Activated CD4-positive, alpha-beta T cell treated with anti-CD3 and anti-CD28 coated beads, Interleukin-10, Interleukin-2, amounts not matched to agents 100 ng/mL and 50 ng/mL, durations not matched to agents 16 hours and 8 hours (primary cell): ENCODE measurements at regions not wholly inside any gene's neighbourhood (a gene's known extent, or its start where the extent isn't known, plus 50 kb on each side); places are given as distances from the start of the nearest gene placed in this dataset.
"Not testable (repeated sequence)": the region's sequence is repeated elsewhere in the genome, so short reads cannot be mapped to it uniquely, and the experiment has no call there.

Experiments
- DNase-seq: peaks from one replicate; pipeline ENCODE4 v3.0.0-alpha.2; 2020

DNA sequence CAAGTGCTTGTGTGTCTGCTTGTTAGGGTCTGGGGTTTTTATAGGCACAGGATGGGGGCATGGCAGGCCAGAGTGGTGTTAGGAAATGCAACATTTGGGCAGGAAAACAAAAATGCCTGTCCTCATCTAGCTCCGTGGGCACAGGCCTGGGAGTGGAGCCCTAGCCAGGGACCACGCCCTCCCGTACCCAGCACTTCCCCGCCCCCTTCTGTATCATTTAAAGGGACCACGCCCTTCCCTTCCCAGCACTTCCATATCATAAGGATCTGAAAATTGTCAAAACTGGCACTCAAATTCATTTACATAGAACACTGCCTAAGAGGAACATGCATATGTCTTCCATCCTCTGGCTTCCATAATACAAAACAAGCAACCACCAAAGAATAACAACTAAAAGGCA is 185.8 kb downstream of the B3GLCT start:
- DNase-seq: no peak

DNA sequence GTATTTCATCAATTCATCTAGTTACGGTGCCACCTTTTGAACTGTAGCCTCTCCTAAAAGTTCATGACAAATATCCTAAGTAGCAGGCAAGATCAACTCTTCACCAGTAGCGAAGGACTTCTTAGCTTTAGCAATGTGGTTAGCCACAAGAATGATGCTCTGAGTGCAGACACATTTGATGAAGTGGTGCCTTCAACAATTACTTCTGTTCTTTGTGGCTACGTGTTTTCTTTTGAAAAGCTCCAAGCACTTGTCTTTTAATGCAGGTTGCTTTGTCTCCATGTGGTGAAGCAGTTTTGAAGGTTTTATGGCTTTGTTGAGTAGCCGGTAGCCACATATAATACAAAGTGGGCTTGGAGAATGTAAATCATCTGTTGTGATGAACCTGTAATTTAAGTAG is 194.7 kb downstream of the B3GLCT start:
- peak; percentile 26 for DNase-seq

DNA sequence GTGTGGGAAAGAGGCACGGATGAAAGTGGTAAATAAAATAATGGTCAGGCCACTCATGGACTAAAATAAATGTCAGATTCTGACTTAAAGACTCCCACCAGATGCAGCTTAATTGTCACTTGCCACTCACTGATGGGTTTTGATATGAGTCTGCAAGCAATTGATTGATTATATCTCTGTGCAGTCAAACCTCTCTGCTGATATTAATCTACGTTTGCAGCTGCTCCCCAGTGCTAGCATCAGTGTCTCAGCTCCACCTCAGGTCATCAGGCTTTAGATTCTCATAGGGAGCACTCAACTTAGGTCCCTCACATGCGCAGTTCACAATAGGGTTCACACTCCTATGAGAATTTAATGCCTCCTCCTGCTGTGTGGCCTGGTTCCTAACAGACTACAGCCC is 195.3 kb downstream of the B3GLCT start:
- DNase-seq: peak; percentile 3

DNA sequence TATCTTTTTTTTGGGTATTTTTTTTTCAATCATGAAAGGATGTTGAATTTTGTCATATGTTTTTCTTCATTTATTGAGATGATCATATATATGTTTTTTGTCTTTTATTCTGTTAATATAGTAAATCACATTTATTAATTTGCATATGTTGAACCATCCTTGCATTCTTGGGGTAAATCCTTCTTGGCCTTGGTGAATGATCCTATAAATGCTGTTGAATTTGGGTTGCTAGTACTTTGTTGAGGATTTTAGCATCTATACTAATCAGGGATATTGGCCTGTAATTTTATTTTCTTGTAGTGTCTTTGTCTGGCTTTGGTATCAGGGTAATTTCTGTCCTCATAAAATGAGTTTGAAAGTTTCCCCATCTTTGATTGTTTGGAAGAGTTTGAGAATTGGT is 199.9 kb downstream of the B3GLCT start:
- no peak for DNase-seq

DNA sequence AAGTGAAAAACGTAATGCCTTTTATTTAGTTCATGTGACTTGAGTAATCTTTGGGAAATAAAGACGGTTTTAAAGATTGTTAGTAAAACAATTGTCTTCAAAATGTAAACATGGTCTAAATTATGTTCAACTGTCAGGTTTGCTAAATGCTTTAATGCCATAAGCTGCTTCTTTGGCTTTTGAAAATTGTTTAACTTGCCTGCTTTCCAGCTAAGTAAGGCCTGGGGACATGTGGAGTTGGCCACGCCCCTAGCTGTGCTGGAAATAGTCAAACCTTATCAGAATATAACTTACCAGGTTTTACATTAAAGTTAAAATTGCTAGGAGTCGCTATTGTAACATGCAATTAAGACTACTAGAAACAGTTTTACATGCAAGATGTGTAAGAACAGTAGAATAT is 203.9 kb downstream of the B3GLCT start:
- not testable (repeated sequence) for DNase-seq

DNA sequence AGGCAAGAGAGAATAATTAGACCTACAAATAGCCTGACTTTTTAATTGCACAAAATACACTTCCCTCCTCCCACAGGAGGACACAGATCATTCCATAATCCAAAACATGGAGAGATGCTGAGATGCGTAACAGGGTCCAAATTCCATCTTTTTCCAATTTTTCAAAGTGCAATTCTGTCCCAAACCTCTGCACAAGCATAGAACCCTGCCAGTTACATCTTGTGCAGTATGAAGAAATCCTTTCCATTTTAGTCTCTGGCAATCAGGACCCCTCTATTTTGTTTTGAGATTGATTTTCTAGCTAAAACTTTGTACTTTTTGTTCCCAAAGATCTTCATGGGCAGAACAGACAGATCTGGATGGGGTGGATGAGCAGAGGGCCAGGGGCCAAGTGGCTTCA is 209.2 kb downstream of the B3GLCT start:
- DNase-seq: no peak

DNA sequence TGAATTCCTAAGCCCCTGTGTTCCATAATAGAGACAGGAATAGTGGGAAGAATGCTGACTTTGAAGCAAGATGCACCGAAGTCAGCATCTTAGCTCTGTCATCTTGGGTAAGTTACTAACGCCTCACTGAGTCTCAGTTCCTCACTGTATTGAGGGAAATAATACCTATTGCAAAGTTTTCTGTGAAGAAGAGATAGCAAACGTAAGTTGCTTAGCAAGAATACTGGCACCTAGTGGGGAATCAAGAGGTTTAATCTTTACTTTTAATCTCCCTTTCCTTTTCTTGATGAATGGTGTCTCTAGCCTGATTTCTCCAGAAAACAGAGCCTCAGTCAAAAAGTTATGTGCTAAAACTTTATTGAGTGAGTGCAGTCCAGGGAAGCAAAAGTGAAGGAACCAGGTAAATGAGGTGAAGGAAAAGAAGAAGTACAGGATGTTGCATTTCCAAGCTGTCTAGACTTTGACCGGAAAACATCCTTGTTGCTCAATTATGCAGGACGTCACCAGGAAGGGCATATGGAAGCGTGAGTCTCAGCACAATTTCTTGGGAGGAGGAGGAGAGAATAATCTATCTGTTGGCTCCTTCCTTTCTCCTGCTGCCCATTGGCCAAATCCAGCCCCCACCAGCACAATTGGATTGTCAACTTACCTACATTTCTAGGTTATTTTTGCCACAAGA is 210.0 kb downstream of the B3GLCT start:
- DNase-seq: no peak

DNA sequence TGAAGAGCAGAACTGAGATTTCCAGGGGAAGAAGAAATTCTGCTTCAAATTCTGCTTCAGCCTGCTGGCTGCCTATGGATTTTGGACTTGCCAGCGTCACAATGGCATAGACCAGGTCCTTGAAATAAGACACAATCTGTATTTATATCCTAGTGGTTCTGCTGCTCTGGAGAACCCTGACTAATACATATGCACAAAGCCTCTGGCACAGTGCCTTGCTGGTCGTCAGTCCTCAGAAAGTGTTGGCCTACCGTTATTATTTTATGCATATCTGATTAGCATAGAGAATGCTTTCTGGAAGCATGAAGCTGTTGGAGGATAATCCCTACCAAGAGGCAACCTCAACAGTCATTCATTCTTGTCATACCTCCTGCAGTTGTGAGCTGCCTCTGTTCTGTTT is 213.7 kb downstream of the B3GLCT start:
- DNase-seq: no peak

DNA sequence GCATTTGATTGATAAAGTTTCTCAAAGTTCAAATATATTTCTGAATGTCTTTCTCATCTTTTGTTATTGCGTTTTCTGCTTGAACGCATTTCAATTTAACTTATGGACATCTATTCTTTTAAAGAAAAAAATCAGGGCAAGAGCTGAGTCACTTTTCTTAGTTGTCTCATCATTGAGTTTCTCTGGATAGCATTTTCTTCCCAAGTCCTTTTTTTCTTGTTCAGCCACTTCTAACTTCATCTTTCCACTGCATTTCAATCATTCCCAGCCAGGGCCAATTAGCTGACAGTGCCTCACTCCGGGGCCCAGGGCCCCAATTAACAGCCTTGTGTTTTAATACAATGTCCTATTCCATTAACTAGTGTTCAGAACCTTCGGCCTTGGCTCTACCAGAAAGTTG is 216.3 kb downstream of the B3GLCT start:
- no peak for DNase-seq

DNA sequence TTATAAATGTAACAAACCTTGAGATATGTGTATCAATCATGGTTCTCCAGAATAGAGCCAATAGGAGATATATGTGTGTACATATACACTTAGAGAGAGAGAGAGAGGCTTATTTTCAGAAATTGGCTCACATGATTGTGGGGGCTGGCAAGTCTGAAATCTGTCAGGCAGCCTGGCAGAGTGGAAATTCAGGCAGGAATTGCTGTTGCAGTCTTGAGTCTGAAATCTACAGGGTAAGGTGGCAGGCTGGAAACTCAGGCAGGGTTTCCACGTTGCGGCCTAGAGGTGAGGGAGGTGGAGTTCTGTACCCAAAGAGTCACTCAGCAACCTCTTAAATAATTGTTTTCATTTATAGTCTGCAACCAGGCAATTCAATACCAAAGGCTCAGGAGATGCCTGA is 218.4 kb downstream of the B3GLCT start:
- no peak for DNase-seq

DNA sequence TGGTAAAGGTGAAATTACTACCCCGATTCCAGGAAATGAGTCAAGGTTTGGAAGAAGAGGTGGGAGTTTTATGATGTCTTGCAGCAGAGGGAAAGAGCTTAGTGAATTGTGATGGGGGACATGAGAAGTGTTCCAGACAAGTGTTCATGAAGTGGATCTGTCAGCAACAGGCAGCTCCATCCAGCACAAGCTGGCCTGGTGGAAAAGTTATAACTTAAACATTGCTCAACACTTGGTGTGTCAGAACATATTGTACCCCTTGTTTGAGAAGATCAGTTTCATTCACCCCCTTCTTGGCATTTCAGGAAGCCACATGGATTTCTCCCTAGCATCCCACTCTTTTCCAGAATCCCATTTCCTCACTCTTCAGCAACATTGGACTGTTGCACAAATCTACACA is 222.0 kb downstream of the B3GLCT start:
- no peak for DNase-seq

DNA sequence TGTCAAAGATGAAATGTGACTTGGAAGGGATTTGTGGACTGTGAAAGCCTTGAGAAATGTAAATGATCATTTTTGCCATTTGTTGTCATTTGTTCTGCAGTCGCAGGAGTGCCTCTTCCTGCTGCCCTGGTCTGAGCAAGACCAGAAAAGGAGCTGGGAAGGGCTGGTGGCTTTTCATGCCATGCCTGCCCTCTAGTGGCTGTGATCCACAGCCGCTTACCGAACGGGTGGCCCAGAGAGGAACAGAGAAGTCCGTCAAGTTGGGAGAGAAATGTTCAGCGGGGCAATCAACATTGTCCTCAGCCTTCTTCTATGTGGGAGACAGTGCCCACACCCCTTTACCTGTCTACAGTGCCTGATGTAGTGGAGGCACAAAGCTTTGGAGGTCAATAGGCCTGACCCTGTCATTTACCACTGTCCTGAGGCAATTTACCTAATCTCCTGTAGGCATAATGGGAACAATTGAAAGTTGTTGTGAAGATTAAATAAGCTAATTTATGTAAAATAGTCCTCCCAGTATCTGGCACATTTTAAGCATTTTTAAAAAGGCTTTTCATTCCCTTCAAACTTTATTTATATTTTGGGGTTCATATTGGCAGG is 224.5 kb downstream of the B3GLCT start:
- DNase-seq: peak; percentile 79

DNA sequence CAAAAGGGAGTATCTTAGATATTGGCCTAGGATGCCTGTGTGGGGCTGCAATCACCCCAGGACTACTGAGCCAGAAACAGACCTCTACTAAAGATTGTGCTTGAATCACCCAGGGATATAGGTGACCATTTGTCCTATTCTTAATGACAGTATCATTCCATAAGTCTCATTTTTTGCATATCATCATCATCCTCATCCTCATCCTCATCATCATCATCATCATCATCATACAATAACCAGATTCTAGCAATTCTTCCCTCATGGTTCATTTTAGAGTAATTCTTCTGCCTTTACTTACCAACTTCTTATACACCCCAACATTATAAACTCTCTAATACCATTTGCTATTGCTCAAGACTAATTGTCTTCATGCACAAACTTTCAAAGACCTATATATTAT is 226.6 kb downstream of the B3GLCT start:
- DNase-seq: no peak

DNA sequence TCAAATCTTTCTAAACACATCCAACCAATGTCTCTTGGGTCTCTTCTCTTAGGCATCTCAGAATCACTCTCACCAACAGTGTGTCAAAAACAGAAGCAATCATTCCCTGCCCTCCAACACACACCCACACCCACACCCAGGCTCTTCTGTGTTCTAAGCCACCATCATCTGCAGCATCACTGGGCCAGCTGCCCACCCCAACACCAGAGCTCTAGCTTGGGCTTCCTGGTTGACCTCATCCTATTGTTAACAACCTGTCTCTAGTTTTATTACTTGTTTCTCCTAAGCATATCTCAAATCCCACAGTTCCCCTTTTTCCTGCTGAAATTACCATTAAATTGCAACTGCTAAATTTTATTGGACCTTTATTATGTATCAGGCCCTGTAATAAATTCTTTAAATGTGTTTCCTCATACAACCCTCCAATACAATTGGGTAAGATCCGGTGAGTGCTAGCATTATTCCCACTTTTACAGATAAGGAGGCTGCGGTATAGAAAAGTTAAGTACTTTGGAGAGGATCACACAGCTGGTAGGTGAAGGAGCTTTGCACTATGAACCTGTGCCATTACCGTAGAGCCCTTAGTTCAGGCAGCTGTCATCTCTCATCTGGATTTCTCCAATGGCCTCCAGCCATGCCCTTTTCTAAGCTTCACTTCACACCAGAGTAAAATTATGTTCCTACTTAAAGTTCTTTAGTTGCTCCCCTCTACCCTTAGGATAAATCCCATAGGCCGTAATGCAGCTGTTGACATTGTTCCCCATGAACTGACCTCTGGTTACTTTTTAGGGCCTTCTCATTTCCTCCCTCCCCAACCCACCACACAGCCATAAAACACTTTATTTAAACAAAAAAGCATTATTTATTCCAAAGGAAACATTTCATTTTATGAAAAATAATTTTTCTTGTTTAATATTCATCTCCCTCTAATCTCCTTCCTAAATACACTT is 227.7 kb downstream of the B3GLCT start:
- no peak for DNase-seq

DNA sequence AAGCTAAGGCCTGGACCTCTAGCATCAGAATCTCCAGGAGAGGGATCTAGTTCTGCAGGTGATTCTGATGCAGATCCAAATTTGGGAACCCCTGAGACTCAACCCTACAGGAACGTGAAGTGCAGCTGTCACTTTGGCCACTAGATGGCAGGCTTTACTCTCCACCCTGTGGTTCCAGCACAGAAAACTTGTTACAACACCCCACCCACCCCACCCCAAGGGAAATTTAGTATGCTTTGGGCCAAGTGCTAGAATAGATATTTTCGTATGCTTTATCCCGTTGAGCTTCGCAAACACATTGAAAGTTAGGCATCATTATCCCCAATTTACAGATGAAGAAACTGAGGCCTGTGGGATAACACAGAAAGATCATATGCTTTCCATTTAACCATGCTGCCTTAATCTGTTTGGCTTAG is 232.0 kb downstream of the B3GLCT start:
- DNase-seq: peak; percentile 58

DNA sequence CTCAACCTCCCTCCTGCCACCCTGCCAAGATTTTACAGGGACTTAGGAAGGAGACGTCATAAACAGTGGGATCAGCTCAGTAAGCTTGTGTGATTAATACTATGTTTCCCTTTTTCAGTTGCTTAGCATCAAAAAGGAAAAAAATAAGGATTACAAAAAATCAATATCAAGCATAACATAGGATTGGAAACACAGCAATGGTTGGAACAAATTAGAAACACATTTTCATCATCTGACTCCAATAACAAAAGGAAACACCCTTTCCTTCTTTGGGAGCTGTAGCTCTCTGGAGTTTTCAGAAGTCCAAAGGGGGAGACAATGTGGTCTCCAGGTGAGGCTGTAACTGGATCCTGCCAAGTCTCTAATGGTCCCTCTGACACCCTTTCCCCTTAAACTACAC is 233.4 kb downstream of the B3GLCT start:
- DNase-seq: no peak

DNA sequence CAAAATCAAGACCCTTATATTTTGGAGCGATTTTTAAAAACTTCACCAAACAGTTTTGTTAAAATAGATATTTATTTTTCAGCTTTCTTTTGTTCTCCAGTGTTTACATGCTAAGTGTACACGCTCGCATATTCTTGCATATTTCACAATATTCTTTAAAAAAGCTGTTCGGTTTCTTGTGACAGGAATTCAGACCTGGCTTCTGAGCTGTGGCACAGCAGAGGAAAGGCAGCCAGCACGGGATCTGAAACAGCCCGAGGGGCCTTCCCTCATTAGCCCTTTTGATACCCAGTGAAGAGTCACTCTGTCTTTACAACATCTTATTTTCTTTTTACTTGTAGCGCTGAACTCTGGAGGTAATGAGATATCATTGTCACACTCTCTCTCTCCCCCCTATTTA is 234.0 kb downstream of the B3GLCT start:
- no peak for DNase-seq

DNA sequence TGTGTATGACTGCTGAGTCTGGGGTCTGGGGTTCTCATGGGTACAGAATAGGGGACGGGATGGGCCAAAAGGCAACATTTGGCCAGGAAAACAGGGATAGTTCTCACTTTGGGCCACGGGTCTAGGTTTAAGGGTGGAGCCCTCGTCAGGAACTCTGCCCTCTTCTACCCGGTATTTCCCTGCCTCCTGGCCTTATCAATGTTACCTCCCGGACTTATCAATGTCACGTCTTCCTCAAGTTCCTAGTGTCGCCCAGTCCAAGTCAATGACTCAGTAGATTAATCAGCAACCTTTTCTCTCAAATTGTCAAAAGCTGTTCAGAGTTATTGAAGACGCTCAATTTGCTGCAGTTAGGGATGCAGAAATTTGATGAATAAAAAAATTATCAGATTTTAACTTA is 234.8 kb downstream of the B3GLCT start:
- DNase-seq: no peak

DNA sequence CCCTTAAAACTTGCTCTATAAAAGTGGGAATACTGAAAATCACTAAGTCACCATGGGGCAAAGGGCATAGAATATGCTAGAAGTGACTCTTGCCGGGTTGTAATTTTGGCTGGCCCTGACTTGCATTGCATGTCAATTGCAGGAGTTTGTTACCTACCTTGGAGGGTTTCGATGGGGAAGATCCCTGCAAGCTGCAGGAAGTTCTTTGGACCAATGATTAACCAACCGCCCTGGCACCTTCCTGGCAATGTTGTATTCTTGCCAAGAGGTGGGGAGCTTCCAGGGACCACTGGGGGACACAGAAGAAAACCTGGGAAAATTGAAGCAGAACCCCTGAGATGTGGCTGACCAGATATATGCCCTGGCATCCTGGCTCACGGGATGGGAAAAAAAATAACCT is 235.8 kb downstream of the B3GLCT start:
- no peak for DNase-seq

DNA sequence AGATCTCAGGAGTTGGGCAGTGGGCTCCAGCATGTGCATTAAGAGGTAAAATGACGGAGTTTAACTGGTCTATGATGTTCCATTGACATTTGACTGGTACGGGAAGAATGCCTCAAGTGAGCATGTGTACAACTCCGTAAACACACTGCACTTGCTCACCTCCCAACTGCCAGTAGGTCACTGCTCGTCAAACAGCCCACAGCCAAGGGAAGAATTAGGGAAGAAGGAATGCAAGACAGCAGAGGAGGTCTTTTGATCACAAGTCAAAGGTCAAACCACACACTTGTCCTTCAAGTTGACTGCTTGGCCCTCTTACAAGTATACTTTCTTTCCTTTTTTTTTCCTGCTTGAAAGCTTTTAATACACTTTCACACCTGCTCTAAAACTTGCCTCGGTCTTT is 236.7 kb downstream of the B3GLCT start:
- DNase-seq: no peak

DNA sequence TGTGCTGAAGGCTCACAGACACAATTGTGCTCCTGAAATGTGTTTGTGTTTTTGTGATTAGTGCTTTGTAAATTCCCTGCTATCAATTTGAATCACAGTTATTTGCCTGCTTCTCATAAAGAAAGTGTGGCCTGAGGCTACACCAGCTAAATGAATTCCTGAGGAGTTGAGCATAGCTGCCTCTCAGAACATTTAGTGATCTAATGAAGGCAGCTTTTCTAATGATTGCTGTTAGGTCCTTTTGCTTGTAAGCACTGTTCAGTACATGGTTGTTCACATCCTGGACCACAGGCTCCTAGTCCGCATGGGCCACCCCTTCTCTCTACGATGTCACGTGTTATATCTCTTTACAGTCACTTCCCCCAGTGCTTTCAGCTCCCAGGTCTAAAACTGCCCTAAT is 238.2 kb downstream of the B3GLCT start:
- peak; percentile 22 for DNase-seq

DNA sequence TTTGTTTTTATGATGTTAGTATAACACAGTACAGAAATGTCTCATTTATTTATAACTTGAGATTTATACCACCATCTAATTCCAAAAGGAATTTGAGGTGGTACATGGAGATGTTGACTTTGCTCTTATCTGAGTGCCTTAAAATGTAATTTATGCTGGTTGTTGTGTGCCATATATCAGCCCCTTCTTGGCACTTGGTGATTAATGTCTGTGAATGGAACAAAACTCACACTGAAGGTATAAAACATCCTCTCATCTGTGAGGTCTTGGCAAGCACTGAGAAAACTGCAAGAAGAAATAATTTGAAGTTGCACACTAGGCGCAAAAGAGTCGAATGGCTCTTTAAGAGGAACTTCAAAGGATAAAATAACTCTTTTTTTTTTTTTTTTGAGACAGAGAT is 240.4 kb downstream of the B3GLCT start:
- DNase-seq: no peak

DNA sequence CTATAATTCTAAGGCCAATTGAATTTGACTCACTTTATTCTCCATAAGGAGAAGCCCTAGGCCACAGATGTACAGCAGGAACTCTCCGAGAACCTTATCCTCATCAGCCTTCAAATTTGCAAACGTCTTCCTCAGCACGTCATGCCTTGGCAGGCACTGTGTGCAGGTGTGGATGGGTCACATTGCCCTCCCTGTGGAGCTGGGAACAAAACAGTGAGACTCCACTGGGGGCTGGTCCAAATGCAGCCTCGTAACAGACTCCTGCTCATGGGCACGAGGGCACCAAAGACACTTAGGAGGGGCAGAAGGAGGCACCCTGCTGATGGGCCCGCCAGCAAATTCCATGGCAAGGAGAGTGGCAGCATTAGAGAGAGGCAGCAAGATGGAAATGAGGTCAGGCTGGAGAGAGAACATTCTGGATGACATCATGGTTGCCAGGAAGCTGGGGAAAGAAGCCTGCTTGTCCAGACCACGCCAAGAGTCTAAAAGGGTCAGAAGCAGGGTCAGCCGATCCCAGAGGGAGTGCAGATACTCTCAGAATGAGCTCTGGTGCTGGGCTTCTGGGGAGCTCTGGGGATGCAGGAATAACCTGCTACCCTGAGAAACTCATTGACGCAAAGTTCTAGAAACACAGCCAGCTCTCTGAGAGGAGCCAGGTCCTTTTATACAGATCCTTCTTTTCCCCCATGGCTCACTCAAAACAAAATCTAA is 242.2 kb downstream of the B3GLCT start:
- no peak for DNase-seq
